ENCODE measurements at regions not wholly inside any gene's neighbourhood (a gene's known extent, or its start where the extent isn't known, plus 50 kb on each side); places are given as distances from the start of the nearest gene placed in this dataset.

- Mint-ChIP-seq H3K27me3 (ENCODE audit: low read depth, unreplicated experiment) (no peaks in the 10 kb centered on the region), H3K4me3 (ENCODE audit: unreplicated experiment) (no peak overlapping the region), H3K27ac (ENCODE audit: unreplicated experiment) (no peak overlapping the region), H3K4me1 (ENCODE audit: low read depth, unreplicated experiment) (peaks cover 18% of the 10 kb centered on the region), H3K9me3 (ENCODE audit: unreplicated experiment) (no peaks in the 10 kb centered on the region), H3K36me3 (ENCODE audit: low read depth, unreplicated experiment) (peaks cover 4% of the 10 kb centered on the region)
- no peak overlapping the region for H3K9ac ChIP-seq (ENCODE audit: low read length)
- H3K4me3 ChIP-seq (ENCODE audit: insufficient read depth, low read depth, low read length): no peak overlapping the region
- no peak overlapping the region for H3K4me2 ChIP-seq (ENCODE audit: low read length)
- no peaks in the 10 kb centered on the region for H3K4me1 ChIP-seq (ENCODE audit: insufficient read depth, low read length)
- H2AFZ ChIP-seq (ENCODE audit: low read depth, low read length): no peak overlapping the region
- no peaks in the 10 kb centered on the region for H4K20me1 ChIP-seq (ENCODE audit: insufficient read depth, low read length)
- no peak for DNase-seq (ENCODE audit: low read depth)
- no peak for TF ChIP-seq EZH2 (IDR thresholded peaks at IDR 0.05; ENCODE audit: insufficient read depth, low read length)
- TF ChIP-seq CTCF (IDR thresholded peaks at IDR 0.05; ENCODE audit: insufficient read depth, low read depth, low read length): no peak
- no peak overlapping the region for H3K27ac ChIP-seq (ENCODE audit: low read depth, low read length)
- H3K27me3 ChIP-seq (ENCODE audit: insufficient read depth, low read length): peaks cover 12% of the 10 kb centered on the region
- no peaks in the 10 kb centered on the region for H3K79me2 ChIP-seq (ENCODE audit: insufficient read depth, low read length)
- no peaks in the 10 kb centered on the region for H3K9me3 ChIP-seq (ENCODE audit: insufficient read depth, low read depth, low read length)
- no peak for FAIRE-seq
- H3K36me3 ChIP-seq (ENCODE audit: insufficient read depth, low read length): no peaks in the 10 kb centered on the region
These were observed 206.4 kb upstream of the NFE2L3 start for GRCh38 chr7:25945608-25946007.

- no peak for TF ChIP-seq EZH2 (IDR thresholded peaks at IDR 0.05; ENCODE audit: insufficient read depth, low read length)
- TF ChIP-seq CTCF (IDR thresholded peaks at IDR 0.05; ENCODE audit: insufficient read depth, low read depth, low read length): no peak
- Mint-ChIP-seq H3K9me3 (ENCODE audit: unreplicated experiment) (no peaks in the 10 kb centered on the region), H3K4me3 (ENCODE audit: unreplicated experiment) (no peak overlapping the region), H3K4me1 (ENCODE audit: low read depth, unreplicated experiment) (peaks cover 18% of the 10 kb centered on the region), H3K27ac (ENCODE audit: unreplicated experiment) (no peak overlapping the region), H3K36me3 (ENCODE audit: low read depth, unreplicated experiment) (peaks cover 4% of the 10 kb centered on the region), H3K27me3 (ENCODE audit: low read depth, unreplicated experiment) (no peaks in the 10 kb centered on the region)
- H2AFZ ChIP-seq (ENCODE audit: low read depth, low read length): no peak overlapping the region
- no peaks in the 10 kb centered on the region for H3K79me2 ChIP-seq (ENCODE audit: insufficient read depth, low read length)
- peaks cover 12% of the 10 kb centered on the region for H3K27me3 ChIP-seq (ENCODE audit: insufficient read depth, low read length)
- H4K20me1 ChIP-seq (ENCODE audit: insufficient read depth, low read length): no peaks in the 10 kb centered on the region
- no peaks in the 10 kb centered on the region for H3K4me1 ChIP-seq (ENCODE audit: insufficient read depth, low read length)
- DNase-seq (ENCODE audit: low read depth): no peak
- H3K9ac ChIP-seq (ENCODE audit: low read length): no peak overlapping the region
- FAIRE-seq: no peak
- H3K27ac ChIP-seq (ENCODE audit: low read depth, low read length): no peak overlapping the region
- H3K4me3 ChIP-seq (ENCODE audit: insufficient read depth, low read depth, low read length): no peak overlapping the region
- H3K36me3 ChIP-seq (ENCODE audit: insufficient read depth, low read length): no peaks in the 10 kb centered on the region
- H3K4me2 ChIP-seq (ENCODE audit: low read length): no peak overlapping the region
- no peaks in the 10 kb centered on the region for H3K9me3 ChIP-seq (ENCODE audit: insufficient read depth, low read depth, low read length)
These were observed 205.8 kb upstream of the NFE2L3 start for GRCh38 chr7:25946181-25946580.

GRCh38 chr7:25947669-25948516 lies 204.1 kb upstream of the NFE2L3 start:
- H3K9me3 Mint-ChIP-seq (ENCODE audit: unreplicated experiment): no peaks in the 10 kb centered on the region
- Histone ChIP-seq H3K27me3 (ENCODE audit: insufficient read depth, low read length) (peaks cover 19% of the 10 kb centered on the region), H3K4me1 (ENCODE audit: insufficient read depth, low read length) (no peaks in the 10 kb centered on the region), H4K20me1 (ENCODE audit: insufficient read depth, low read length) (no peaks in the 10 kb centered on the region), H3K4me3 (ENCODE audit: insufficient read depth, low read depth, low read length) (no peak overlapping the region), H3K9me3 (ENCODE audit: insufficient read depth, low read depth, low read length) (no peaks in the 10 kb centered on the region), H3K4me2 (ENCODE audit: low read length) (no peak overlapping the region), H3K27ac (ENCODE audit: low read depth, low read length) (no peak overlapping the region), H3K9ac (ENCODE audit: low read length) (no peak overlapping the region), H2AFZ (ENCODE audit: low read depth, low read length) (no peak overlapping the region), H3K36me3 (ENCODE audit: insufficient read depth, low read length) (no peaks in the 10 kb centered on the region), H3K79me2 (ENCODE audit: insufficient read depth, low read length) (no peaks in the 10 kb centered on the region)
- peaks cover 4% of the 10 kb centered on the region for H3K36me3 Mint-ChIP-seq (ENCODE audit: low read depth, unreplicated experiment)
- H3K4me1 Mint-ChIP-seq (ENCODE audit: low read depth, unreplicated experiment): peaks cover 18% of the 10 kb centered on the region
- no peaks in the 10 kb centered on the region for H3K27me3 Mint-ChIP-seq (ENCODE audit: low read depth, unreplicated experiment)
- FAIRE-seq (no peak), DNase-seq (ENCODE audit: low read depth) (no peak)
- H3K27ac Mint-ChIP-seq (ENCODE audit: unreplicated experiment): no peak overlapping the region
- no peak overlapping the region for H3K4me3 Mint-ChIP-seq (ENCODE audit: unreplicated experiment)
- TF ChIP-seq CTCF (IDR thresholded peaks at IDR 0.05; ENCODE audit: insufficient read depth, low read depth, low read length) (no peak), EZH2 (IDR thresholded peaks at IDR 0.05; ENCODE audit: insufficient read depth, low read length) (no peak)

Measured in astrocyte (in vitro differentiated cells and primary cell).